ENCODE measurements at regions not wholly inside any gene's neighbourhood (a gene's known extent, or its start where the extent isn't known, plus 50 kb on each side); places are given as distances from the start of the nearest gene placed in this dataset.

DNA sequence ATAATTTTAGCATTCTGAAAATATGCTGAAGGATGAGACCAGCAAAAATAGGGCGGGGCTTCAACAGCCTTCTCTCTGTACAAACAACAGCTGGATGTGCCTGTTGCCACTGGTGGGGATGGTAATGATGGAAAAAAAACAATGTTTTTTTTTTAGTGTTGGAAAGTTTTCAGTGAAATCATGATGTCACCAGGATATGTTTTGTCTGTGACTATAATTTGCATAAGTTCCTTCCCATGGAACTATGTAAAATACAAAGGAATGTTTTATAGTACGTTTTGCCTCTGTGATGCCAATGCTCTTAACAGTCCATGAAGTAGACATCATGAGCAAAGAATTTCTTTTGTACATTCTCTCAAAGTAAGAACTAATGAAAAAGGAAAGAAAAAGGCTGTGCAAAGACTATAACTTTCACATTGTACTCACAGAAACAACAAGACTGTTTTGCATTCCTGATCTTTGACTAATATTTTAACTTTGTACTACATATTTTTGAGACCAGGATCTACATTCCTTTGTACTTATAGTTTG is 589.7 kb downstream of the SPRY1 start:
- TF ChIP-seq CTCF (conservative IDR thresholded peaks at IDR 0.05 in 1 of 2, IDR thresholded peaks at IDR 0.05 in 1 of 2; ENCODE audit: extremely low read depth in 1 of 2, insufficient read depth in 1 of 2, low read depth in 1 of 2, low read length in 2 of 2) (no peak), EZH2 (IDR thresholded peaks at IDR 0.05; ENCODE audit: borderline replicate concordance, low read length) (no peak)
